ENCODE measurements at regions not wholly inside any gene's neighbourhood (a gene's known extent, or its start where the extent isn't known, plus 50 kb on each side); places are given as distances from the start of the nearest gene placed in this dataset.
"Not testable (repeated sequence)": the region's sequence is repeated elsewhere in the genome, so short reads cannot be mapped to it uniquely, and the experiment has no call there.

- no peak overlapping the region for H4K12ac ChIP-seq (ENCODE audit: low read depth, low read length)
- no peak overlapping the region for H3K4me2 ChIP-seq (ENCODE audit: low read length)
- H3K4me1 ChIP-seq (ENCODE audit: control insufficient read depth in 1 of 2, insufficient read depth in 2 of 2, low read length in 2 of 2), result no peaks in the 10 kb centered on the region
- no peak overlapping the region for H2AFZ ChIP-seq (ENCODE audit: insufficient read depth, low read length, poor library complexity)
- no peak overlapping the region for H3K18ac ChIP-seq (ENCODE audit: low read length)
- H3K79me2 ChIP-seq (ENCODE audit: control insufficient read depth, insufficient read depth, low read length, poor library complexity), result no peaks in the 10 kb centered on the region
- H3K23ac ChIP-seq (ENCODE audit: low read length), result no peak overlapping the region
- no peaks in the 10 kb centered on the region for H3K79me1 ChIP-seq (ENCODE audit: low read length)
- H3K4ac ChIP-seq (ENCODE audit: low read depth, low read length), result no peak overlapping the region
- no peak overlapping the region for H4K91ac ChIP-seq (ENCODE audit: low read depth, low read length)
- H3K27me3 ChIP-seq (ENCODE audit: insufficient read depth, low read length), result no peaks in the 10 kb centered on the region
- H3K9ac ChIP-seq (ENCODE audit: low read length), result no peak overlapping the region
- H2BK5ac ChIP-seq (ENCODE audit: low read depth, low read length, poor library complexity), result no peak overlapping the region
- H3K27ac ChIP-seq (ENCODE audit: low read depth, low read length), result no peak overlapping the region
- no peaks in the 10 kb centered on the region for H3K9me3 ChIP-seq (ENCODE audit: insufficient read depth, low read depth, low read length)
- no peak overlapping the region for H3K14ac ChIP-seq (ENCODE audit: low read length)
- H2BK120ac ChIP-seq (ENCODE audit: insufficient read depth, low read length, poor library complexity), result no peak overlapping the region
- WGBS (ENCODE audit: extremely low coverage, insufficient coverage, insufficient read length), result no CpG with 5 or more reads among the region's 7 CpGs
- H4K8ac ChIP-seq (ENCODE audit: low read depth, low read length), result no peak overlapping the region
- no peak overlapping the region for H3K4me3 ChIP-seq (ENCODE audit: low read depth, low read length)
- peaks cover 0 to 25% of the 10 kb centered on the region in 2 experiments for H3K36me3 ChIP-seq (ENCODE audit: control insufficient read depth in 1 of 2, insufficient read depth in 2 of 2, low read length in 2 of 2)
- H2BK12ac ChIP-seq (ENCODE audit: low read length), result no peak overlapping the region
- DNase-seq, result no peak
- no peak overlapping the region for H2AK5ac ChIP-seq (ENCODE audit: low read length)
Observed at GRCh38 chr9:92208693-92209524, 84.6 kb downstream of the IARS1 start.

DNA sequence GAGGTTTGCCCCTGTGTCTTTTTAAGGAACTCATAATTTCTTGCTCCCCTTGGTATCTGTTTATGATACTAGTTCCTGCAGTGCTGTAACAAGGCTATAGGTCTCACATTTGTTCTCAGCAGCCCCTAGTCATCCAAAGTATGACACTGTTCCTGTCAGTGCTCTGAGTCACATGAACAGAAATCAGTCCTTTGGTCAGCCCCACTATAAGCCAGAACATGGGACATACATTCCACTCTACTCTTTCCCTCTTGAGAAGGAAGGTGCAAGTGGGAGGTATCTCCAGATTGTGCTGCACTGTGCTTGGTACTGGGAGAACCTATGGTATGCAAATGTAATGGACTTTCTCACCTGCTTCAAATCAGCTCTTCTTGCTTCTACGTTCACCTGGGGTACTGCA lies 87.0 kb downstream of the IARS1 start:
- no peak overlapping the region for H3K18ac ChIP-seq (ENCODE audit: low read length)
- H4K12ac ChIP-seq (ENCODE audit: low read depth, low read length), result no peak overlapping the region
- H4K91ac ChIP-seq (ENCODE audit: low read depth, low read length), result no peak overlapping the region
- peaks cover 0 to 21% of the 10 kb centered on the region in 2 experiments for H3K36me3 ChIP-seq (ENCODE audit: control insufficient read depth in 1 of 2, insufficient read depth in 2 of 2, low read length in 2 of 2)
- no peak overlapping the region for H2BK120ac ChIP-seq (ENCODE audit: insufficient read depth, low read length, poor library complexity)
- no peaks in the 10 kb centered on the region for H3K9me3 ChIP-seq (ENCODE audit: insufficient read depth, low read depth, low read length)
- H2AFZ ChIP-seq (ENCODE audit: insufficient read depth, low read length, poor library complexity), result no peak overlapping the region
- H3K9ac ChIP-seq (ENCODE audit: low read length), result no peak overlapping the region
- no peak overlapping the region for H3K4me2 ChIP-seq (ENCODE audit: low read length)
- no peaks in the 10 kb centered on the region for H3K27me3 ChIP-seq (ENCODE audit: insufficient read depth, low read length)
- no peak overlapping the region for H2BK5ac ChIP-seq (ENCODE audit: low read depth, low read length, poor library complexity)
- no peaks in the 10 kb centered on the region for H3K79me1 ChIP-seq (ENCODE audit: low read length)
- DNase-seq, result peak in 1 of 2 donors; percentile 12
- no peak overlapping the region for H3K23ac ChIP-seq (ENCODE audit: low read length)
- H3K14ac ChIP-seq (ENCODE audit: low read length), result no peak overlapping the region
- no peaks in the 10 kb centered on the region for H3K79me2 ChIP-seq (ENCODE audit: control insufficient read depth, insufficient read depth, low read length, poor library complexity)
- H3K4ac ChIP-seq (ENCODE audit: low read depth, low read length), result no peak overlapping the region
- H3K4me1 ChIP-seq (ENCODE audit: control insufficient read depth in 1 of 2, insufficient read depth in 2 of 2, low read length in 2 of 2), result no peaks in the 10 kb centered on the region
- H2AK5ac ChIP-seq (ENCODE audit: low read length), result no peak overlapping the region
- no CpG with 5 or more reads among the region's 1 CpG for WGBS (ENCODE audit: extremely low coverage, insufficient coverage, insufficient read length)
- no peak overlapping the region for H4K8ac ChIP-seq (ENCODE audit: low read depth, low read length)
- H2BK12ac ChIP-seq (ENCODE audit: low read length), result no peak overlapping the region
- H3K27ac ChIP-seq (ENCODE audit: low read depth, low read length), result no peak overlapping the region
- no peak overlapping the region for H3K4me3 ChIP-seq (ENCODE audit: low read depth, low read length)

GRCh38 chr9:92203887-92204286 lies 88.7 kb upstream of the SPTLC1 start:
- H3K4me2 ChIP-seq (ENCODE audit: low read length); H3K18ac ChIP-seq (ENCODE audit: low read length); H3K4me1 ChIP-seq (ENCODE audit: control insufficient read depth in 1 of 2, insufficient read depth in 2 of 2, low read length in 2 of 2); H4K8ac ChIP-seq (ENCODE audit: low read depth, low read length); H2BK120ac ChIP-seq (ENCODE audit: insufficient read depth, low read length, poor library complexity); H4K91ac ChIP-seq (ENCODE audit: low read depth, low read length); H2AK5ac ChIP-seq (ENCODE audit: low read length); H3K9ac ChIP-seq (ENCODE audit: low read length); H3K9me3 ChIP-seq (ENCODE audit: insufficient read depth, low read depth, low read length); H3K36me3 ChIP-seq (ENCODE audit: control insufficient read depth in 1 of 2, insufficient read depth in 2 of 2, low read length in 2 of 2); H2AFZ ChIP-seq (ENCODE audit: insufficient read depth, low read length, poor library complexity); H3K27ac ChIP-seq (ENCODE audit: low read depth, low read length); H2BK5ac ChIP-seq (ENCODE audit: low read depth, low read length, poor library complexity); H2BK12ac ChIP-seq (ENCODE audit: low read length); H3K27me3 ChIP-seq (ENCODE audit: insufficient read depth, low read length); H3K14ac ChIP-seq (ENCODE audit: low read length); H4K12ac ChIP-seq (ENCODE audit: low read depth, low read length); H3K79me2 ChIP-seq (ENCODE audit: control insufficient read depth, insufficient read depth, low read length, poor library complexity); H3K79me1 ChIP-seq (ENCODE audit: low read length); H3K4ac ChIP-seq (ENCODE audit: low read depth, low read length); H3K4me3 ChIP-seq (ENCODE audit: low read depth, low read length); DNase-seq; H3K23ac ChIP-seq (ENCODE audit: low read length): not testable (repeated sequence)
- no CpG with 5 or more reads among the region's 1 CpG for WGBS (ENCODE audit: extremely low coverage, insufficient coverage, insufficient read length)

DNA sequence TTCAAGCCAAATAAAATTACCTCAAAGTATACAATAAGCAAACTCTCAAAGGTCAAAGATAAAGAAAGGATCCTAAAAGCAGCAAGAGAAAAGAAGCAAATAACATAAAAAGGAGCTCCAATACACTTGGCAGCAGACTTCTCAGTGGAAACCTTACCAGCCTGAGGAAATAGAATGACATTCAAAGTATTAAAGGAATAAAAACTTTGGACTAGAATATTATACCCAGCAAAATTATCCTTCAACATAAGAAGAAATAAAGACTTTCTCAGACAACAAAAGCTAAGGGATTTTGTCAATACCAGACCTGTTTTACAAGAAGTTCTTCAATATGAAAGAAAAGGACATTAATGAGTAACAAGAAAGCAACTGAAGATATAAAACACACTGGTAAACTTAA lies 83.0 kb upstream of the SPTLC1 start:
- H3K23ac ChIP-seq (ENCODE audit: low read length); H2BK120ac ChIP-seq (ENCODE audit: insufficient read depth, low read length, poor library complexity); H3K18ac ChIP-seq (ENCODE audit: low read length); H2AFZ ChIP-seq (ENCODE audit: insufficient read depth, low read length, poor library complexity); H3K27ac ChIP-seq (ENCODE audit: low read depth, low read length); H3K4me2 ChIP-seq (ENCODE audit: low read length); H2BK5ac ChIP-seq (ENCODE audit: low read depth, low read length, poor library complexity); H3K79me2 ChIP-seq (ENCODE audit: control insufficient read depth, insufficient read depth, low read length, poor library complexity); H2BK12ac ChIP-seq (ENCODE audit: low read length); H2AK5ac ChIP-seq (ENCODE audit: low read length); DNase-seq; H4K8ac ChIP-seq (ENCODE audit: low read depth, low read length); H3K79me1 ChIP-seq (ENCODE audit: low read length); H3K27me3 ChIP-seq (ENCODE audit: insufficient read depth, low read length); H4K12ac ChIP-seq (ENCODE audit: low read depth, low read length); H3K4ac ChIP-seq (ENCODE audit: low read depth, low read length); H3K14ac ChIP-seq (ENCODE audit: low read length); H4K91ac ChIP-seq (ENCODE audit: low read depth, low read length); H3K9ac ChIP-seq (ENCODE audit: low read length); H3K9me3 ChIP-seq (ENCODE audit: insufficient read depth, low read depth, low read length); H3K4me3 ChIP-seq (ENCODE audit: low read depth, low read length); H3K36me3 ChIP-seq (ENCODE audit: control insufficient read depth in 1 of 2, insufficient read depth in 2 of 2, low read length in 2 of 2); H3K4me1 ChIP-seq (ENCODE audit: control insufficient read depth in 1 of 2, insufficient read depth in 2 of 2, low read length in 2 of 2): not testable (repeated sequence)

Data from trophoblast cell (in vitro differentiated cells and primary cell).